Putamen (tissue), 1 donor: ENCODE measurements at regions not wholly inside any gene's neighbourhood (a gene's known extent, or its start where the extent isn't known, plus 50 kb on each side); places are given as distances from the start of the nearest gene placed in this dataset.
A peak's percentile ranks its signal among the peaks of the same experiment; 100 is the strongest.

Source experiments
- DNase-seq: peaks from one replicate; pipeline ENCODE4 v3.0.0-alpha.2; 2016; ENCODE audit warnings: low spot score

- no peak for DNase-seq
Observed at GRCh38 chr6:126147291-126147815, 161.0 kb downstream of the TRMT11 start.

- DNase-seq: no peak
Observed at GRCh38 chr6:126148853-126149252, 162.5 kb downstream of the TRMT11 start.

GRCh38 chr6:126152372-126152745, 166.0 kb downstream of the TRMT11 start:
- DNase-seq: no peak

- DNase-seq: no peak
Observed at GRCh38 chr6:126153661-126154060, 167.3 kb downstream of the TRMT11 start.

- no peak for DNase-seq
Observed at GRCh38 chr6:126156973-126157372, 170.6 kb downstream of the TRMT11 start.

GRCh38 chr6:126167726-126168125, 172.2 kb upstream of the CENPW start:
- DNase-seq: no peak

- no peak for DNase-seq
Observed at GRCh38 chr6:126170433-126170832, 169.5 kb upstream of the CENPW start.

- no peak for DNase-seq
Observed at GRCh38 chr6:126170978-126171382, 168.9 kb upstream of the CENPW start.

- DNase-seq: no peak
Observed at GRCh38 chr6:126172131-126172530, 167.8 kb upstream of the CENPW start.

GRCh38 chr6:126173265-126173664, 166.7 kb upstream of the CENPW start:
- DNase-seq: no peak

GRCh38 chr6:126174697-126175096, 165.2 kb upstream of the CENPW start:
- no peak for DNase-seq

GRCh38 chr6:126175251-126175650, 164.7 kb upstream of the CENPW start:
- no peak for DNase-seq

- no peak for DNase-seq
Observed at GRCh38 chr6:126176282-126176681, 163.6 kb upstream of the CENPW start.

GRCh38 chr6:126180585-126180984, 159.3 kb upstream of the CENPW start:
- no peak for DNase-seq

- no peak for DNase-seq
Observed at GRCh38 chr6:126181173-126181741, 158.7 kb upstream of the CENPW start.

- no peak for DNase-seq
Observed at GRCh38 chr6:126181890-126182289, 158.0 kb upstream of the CENPW start.

GRCh38 chr6:126182650-126183311, 157.1 kb upstream of the CENPW start:
- peak; percentile 30 for DNase-seq

GRCh38 chr6:126185774-126186173, 154.1 kb upstream of the CENPW start:
- DNase-seq: no peak

- DNase-seq: no peak
Observed at GRCh38 chr6:126188279-126188909, 151.5 kb upstream of the CENPW start.

GRCh38 chr6:126195625-126196236, 144.2 kb upstream of the CENPW start:
- DNase-seq: no peak

- DNase-seq: no peak
Observed at GRCh38 chr6:126198631-126199030, 141.3 kb upstream of the CENPW start.

- no peak for DNase-seq
Observed at GRCh38 chr6:126199466-126199865, 140.4 kb upstream of the CENPW start.

- no peak for DNase-seq
Observed at GRCh38 chr6:126202707-126203106, 137.2 kb upstream of the CENPW start.
